Keratinocyte (primary cell): ENCODE measurements at regions not wholly inside any gene's neighbourhood (a gene's known extent, or its start where the extent isn't known, plus 50 kb on each side); places are given as distances from the start of the nearest gene placed in this dataset.
"Not testable (repeated sequence)": the region's sequence is repeated elsewhere in the genome, so short reads cannot be mapped to it uniquely, and the experiment has no call there.

ENCODE experiments used
- DNase-seq: peaks from one replicate; pipeline ENCODE4 v3.0.0-alpha.2; 2011; ENCODE audit warnings: low read depth, missing footprints, low spot score
- FAIRE-seq: peaks from 2 replicates; lab custom pipeline; 2011; peaks lifted over from hg19 to GRCh38; lab: Jason Lieb, UNC
- H2AFZ ChIP-seq: 2 replicates; pipeline ENCODE4 v1.6.0; 2012; ENCODE audit warnings: low read length, control low read depth, inconsistent platforms; ENCODE audit not compliant: control insufficient read depth
- H3K27ac ChIP-seq: 2 replicates; pipeline ENCODE4 v1.5.1; 2011; ENCODE audit warnings: low read length; ENCODE audit not compliant: control insufficient read depth, insufficient read depth
- H3K27me3 ChIP-seq: 3 replicates; pipeline ENCODE4 v1.6.0; 2011; ENCODE audit warnings: low read length; ENCODE audit not compliant: control insufficient read depth, insufficient read depth; ENCODE audit errors: extremely low read depth
- H3K36me3 ChIP-seq, 2 experiments: 2 replicates in 1 of 2; 3 replicates in 1 of 2; pipeline ENCODE4 v1.5.1; 2011; ENCODE audit warnings: low read length in 2 of 2, mild to moderate bottlenecking in 1 of 2; ENCODE audit not compliant: control insufficient read depth in 2 of 2, insufficient read depth in 2 of 2; ENCODE audit errors: extremely low read depth in 1 of 2
- H3K4me1 ChIP-seq: 3 replicates; pipeline ENCODE4 v1.5.1; 2011; ENCODE audit warnings: low read length; ENCODE audit not compliant: control insufficient read depth, insufficient read depth; ENCODE audit errors: extremely low read depth
- H3K4me2 ChIP-seq: 3 replicates; pipeline ENCODE4 v1.6.0; 2011; ENCODE audit warnings: low read depth, low read length; ENCODE audit not compliant: control insufficient read depth, insufficient read depth; ENCODE audit errors: extremely low read depth
- H3K4me3 ChIP-seq, 3 experiments: fragments of 200-600 bp in 1 of 3; sonication (generic) in 1 of 3; 2 replicates in 2 of 3; 3 replicates in 1 of 3; pipeline ENCODE4 v1.5.1; 2011 to 2016; ENCODE audit warnings: low read length in 3 of 3, mild to moderate bottlenecking in 3 of 3, control low read depth in 2 of 3, inconsistent platforms in 1 of 3, low read depth in 1 of 3, mixed read lengths in 1 of 3, mixed run types in 1 of 3, moderate library complexity in 1 of 3; ENCODE audit not compliant: control insufficient read depth in 2 of 3, insufficient read depth in 2 of 3; ENCODE audit errors: extremely low read depth in 1 of 3
- H3K79me2 ChIP-seq: 2 replicates; pipeline ENCODE4 v1.6.0; 2012; ENCODE audit warnings: low read length; ENCODE audit not compliant: control insufficient read depth, insufficient read depth
- H3K9ac ChIP-seq: 3 replicates; pipeline ENCODE4 v1.6.0; 2011; ENCODE audit warnings: low read length; ENCODE audit not compliant: control insufficient read depth, insufficient read depth; ENCODE audit errors: extremely low read depth
- H3K9me1 ChIP-seq: 3 replicates; pipeline ENCODE4 v1.6.0; 2011; ENCODE audit warnings: low read length; ENCODE audit not compliant: control insufficient read depth, insufficient read depth; ENCODE audit errors: extremely low read depth
- H3K9me3 ChIP-seq: 2 replicates; pipeline ENCODE4 v1.5.1; 2012; ENCODE audit warnings: low read depth, low read length; ENCODE audit not compliant: control insufficient read depth
- H4K20me1 ChIP-seq: 3 replicates; pipeline ENCODE4 v1.6.0; 2011; ENCODE audit warnings: low read length; ENCODE audit not compliant: control insufficient read depth, insufficient read depth; ENCODE audit errors: extremely low read depth
- dilution Hi-C: fragments of 300-500 bp; cut with MboI; formaldehyde crosslinking; loops from one replicate; pipeline ENCODE4 v1.7.0; 2020; ENCODE audit warnings: low sequenced_read_pairs; ENCODE audit not compliant: extremely low pct_ligation_motif_present

DNA sequence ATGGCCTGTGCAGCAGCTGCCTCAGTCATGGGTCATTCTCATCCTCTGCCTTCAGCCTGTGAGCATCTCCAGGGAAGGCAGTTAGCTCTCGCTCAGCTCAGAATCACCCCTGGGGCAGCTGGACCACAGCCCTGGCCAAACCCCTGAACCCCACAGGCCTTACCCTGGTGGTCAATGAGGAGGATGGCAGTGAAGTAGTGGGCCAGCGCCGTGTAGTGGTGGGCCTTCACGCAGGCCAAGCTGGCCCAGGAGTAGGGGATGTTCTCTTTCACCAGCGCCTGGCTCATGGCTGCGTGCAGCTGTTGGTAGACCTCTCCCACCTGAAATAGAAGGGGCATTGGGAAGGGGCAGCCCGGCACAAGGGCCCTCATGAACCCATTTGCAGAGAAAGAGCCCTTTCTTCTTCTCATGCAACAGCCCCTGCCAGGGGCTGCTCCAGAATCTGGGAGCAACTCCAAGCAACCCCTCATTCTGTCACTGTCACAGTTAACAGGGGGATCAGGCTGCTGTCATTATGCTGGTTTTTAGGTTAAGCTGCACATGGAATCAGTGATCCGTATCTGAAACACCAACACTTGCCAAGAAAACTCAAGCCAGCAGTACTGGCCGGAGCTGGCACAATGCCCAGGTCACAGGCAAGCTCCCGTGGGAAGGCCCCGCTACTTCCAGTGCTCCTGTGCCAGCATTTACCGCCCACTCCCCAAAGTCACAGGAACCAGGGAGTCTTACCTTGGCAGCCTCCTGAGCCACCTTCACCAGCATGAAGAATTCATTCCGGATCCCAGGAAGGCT, 290.2 kb downstream of the GOLGA6L6 start:
- DNase-seq, H3K79me2 ChIP-seq, FAIRE-seq, H3K36me3 ChIP-seq, H4K20me1 ChIP-seq, H2AFZ ChIP-seq, H3K9ac ChIP-seq, H3K4me3 ChIP-seq, H3K4me1 ChIP-seq, H3K27me3 ChIP-seq, dilution Hi-C loops, H3K4me2 ChIP-seq, H3K27ac ChIP-seq, H3K9me1 ChIP-seq: not testable (repeated sequence)
- H3K9me3 ChIP-seq, result peaks cover 37% of the 10 kb centered on the region

DNA sequence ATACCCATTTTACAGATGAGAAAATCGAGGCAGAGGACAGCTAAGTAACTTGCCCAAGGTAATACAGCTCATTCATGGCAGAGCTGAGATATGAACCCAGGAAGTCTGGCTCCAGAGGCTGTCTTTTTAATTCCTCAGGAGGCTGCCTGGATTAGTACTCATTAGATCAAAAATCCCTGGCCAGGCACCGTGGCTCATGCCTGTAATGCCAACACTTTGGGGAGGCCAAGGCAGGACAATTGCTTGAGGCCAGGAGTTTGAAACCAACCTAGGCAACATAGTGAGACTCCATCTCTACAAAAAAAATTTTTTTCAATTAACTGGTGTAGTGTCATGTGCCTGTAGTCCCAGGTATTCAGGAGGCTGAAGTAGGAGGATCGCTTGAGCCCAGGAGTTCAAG, 291.4 kb downstream of the GOLGA6L6 start:
- H4K20me1 ChIP-seq, H3K4me2 ChIP-seq, H3K27me3 ChIP-seq, H3K9ac ChIP-seq, DNase-seq, dilution Hi-C loops, FAIRE-seq, H2AFZ ChIP-seq, H3K27ac ChIP-seq, H3K9me1 ChIP-seq, H3K4me3 ChIP-seq, H3K36me3 ChIP-seq, H3K4me1 ChIP-seq, H3K79me2 ChIP-seq: not testable (repeated sequence)
- peaks cover 33% of the 10 kb centered on the region for H3K9me3 ChIP-seq

DNA sequence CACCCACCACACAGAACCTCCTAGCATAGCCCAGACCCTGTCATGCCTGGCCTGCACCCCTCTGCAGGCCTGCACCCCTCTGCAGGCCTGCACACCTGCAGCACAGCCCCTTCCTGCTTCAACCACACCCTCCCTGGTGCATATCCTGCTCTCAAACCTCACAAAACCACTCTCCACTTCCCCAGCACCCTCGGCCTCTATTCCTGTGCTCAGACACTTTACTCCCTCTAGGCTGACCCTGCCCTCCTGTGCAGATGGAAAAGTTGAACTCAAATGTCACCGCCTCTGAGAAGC, 292.0 kb downstream of the GOLGA6L6 start:
- H2AFZ ChIP-seq, DNase-seq, H3K4me1 ChIP-seq, H3K36me3 ChIP-seq, H3K79me2 ChIP-seq, FAIRE-seq, dilution Hi-C loops, H4K20me1 ChIP-seq, H3K9me1 ChIP-seq, H3K9ac ChIP-seq, H3K27me3 ChIP-seq, H3K4me3 ChIP-seq, H3K4me2 ChIP-seq, H3K27ac ChIP-seq: not testable (repeated sequence)
- peaks cover 35% of the 10 kb centered on the region for H3K9me3 ChIP-seq

DNA sequence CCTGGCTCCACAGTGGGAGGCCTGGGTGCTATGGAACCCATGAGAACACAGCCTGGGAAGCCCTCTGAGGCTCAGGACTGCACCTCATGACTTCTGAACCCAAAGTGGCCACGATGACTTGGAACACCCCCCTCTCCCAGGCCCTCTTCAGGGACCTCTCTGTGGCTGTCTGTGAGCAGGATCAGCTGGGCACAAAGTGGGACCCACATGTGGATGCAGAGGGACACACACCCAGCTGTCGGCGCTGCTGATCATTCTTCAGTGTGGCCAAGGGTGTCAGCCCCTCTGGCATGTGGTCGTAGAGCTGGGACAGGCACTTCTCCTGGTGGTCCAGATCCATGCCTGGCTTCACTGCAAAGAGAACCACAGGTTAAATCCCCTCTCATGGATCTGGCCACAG, 293.2 kb downstream of the GOLGA6L6 start:
- H3K79me2 ChIP-seq, FAIRE-seq, H2AFZ ChIP-seq, dilution Hi-C loops, H3K9me1 ChIP-seq, H3K9ac ChIP-seq, H3K27ac ChIP-seq, H3K4me3 ChIP-seq, H3K36me3 ChIP-seq, H4K20me1 ChIP-seq, DNase-seq, H3K4me1 ChIP-seq, H3K27me3 ChIP-seq, H3K4me2 ChIP-seq: not testable (repeated sequence)
- peaks cover 38% of the 10 kb centered on the region for H3K9me3 ChIP-seq

DNA sequence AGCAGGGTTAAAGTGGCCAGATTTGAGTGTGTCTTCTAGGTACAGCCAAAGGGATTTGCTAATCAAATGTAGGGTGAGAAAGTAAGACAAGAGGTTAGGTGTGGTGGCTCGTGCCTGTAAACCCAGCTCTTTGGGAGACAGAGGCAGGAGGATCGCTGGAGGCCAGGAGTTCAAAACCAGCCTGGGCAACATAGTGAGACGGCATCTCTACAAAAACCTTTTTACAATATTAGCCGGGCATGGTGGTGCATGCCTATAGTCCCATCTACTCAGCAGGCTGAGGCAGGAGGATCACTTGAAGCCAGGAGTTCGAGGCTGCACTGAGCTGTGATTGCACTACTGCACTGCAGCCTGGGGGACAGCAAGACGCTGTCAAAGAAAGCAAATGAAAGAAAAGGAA, 294.5 kb downstream of the GOLGA6L6 start:
- H3K9ac ChIP-seq, H3K4me1 ChIP-seq, H4K20me1 ChIP-seq, H3K4me3 ChIP-seq, H2AFZ ChIP-seq, DNase-seq, dilution Hi-C loops, H3K27me3 ChIP-seq, H3K4me2 ChIP-seq, H3K27ac ChIP-seq, H3K9me1 ChIP-seq, FAIRE-seq, H3K36me3 ChIP-seq, H3K79me2 ChIP-seq: not testable (repeated sequence)
- H3K9me3 ChIP-seq, result peaks cover 42% of the 10 kb centered on the region
